Endothelial cell of umbilical vein (primary cell): ENCODE measurements at regions not wholly inside any gene's neighbourhood (a gene's known extent, or its start where the extent isn't known, plus 50 kb on each side); places are given as distances from the start of the nearest gene placed in this dataset.

ENCODE experiments used
- BruUV-seq: library from RNA; stranded (reverse); fragments of 400-500 nt; replicated peaks from 2 replicates; lab custom pipeline; 2021; lab: Mats Ljungman, UMichigan
- CTCF ChIA-PET: fragments of 300-600, 350-600 bp; sonication (Branson Sonifier 250); formaldehyde crosslinking; loops from one replicate; lab custom pipeline; 2021; ENCODE audit warnings: antibody characterized with exemption, inconsistent platforms; lab: Charles Lee
- POLR2A ChIA-PET: fragments of 300-600, 350-600 bp; sonication (Branson Sonifier 250); formaldehyde crosslinking; loops from one replicate; lab custom pipeline; 2021; ENCODE audit warnings: antibody characterized with exemption, inconsistent platforms; lab: Charles Lee
- DNase-seq: peaks from one replicate; pipeline ENCODE4 v3.0.0-alpha.2; 2011; ENCODE audit warnings: low read depth, low spot score
- FAIRE-seq: peaks from 2 replicates; lab custom pipeline; 2011; peaks lifted over from hg19 to GRCh38; lab: Jason Lieb, UNC
- H2AFZ ChIP-seq: 2 replicates; pipeline ENCODE4 v1.6.0; 2012; ENCODE audit warnings: low read depth, low read length, control low read depth, inconsistent platforms
- H3K27ac ChIP-seq: 2 replicates; pipeline ENCODE4 v1.5.1; 2011; ENCODE audit warnings: low read depth, mild to moderate bottlenecking, control low read depth, low read length, moderate library complexity; ENCODE audit not compliant: insufficient read depth
- H3K27me3 ChIP-seq, 2 experiments: 2 replicates each; pipeline versions ENCODE4 v1.6.0 to v1.6.1; 2011; ENCODE audit warnings: low read length in 2 of 2, mixed read lengths in 1 of 2; ENCODE audit not compliant: control insufficient read depth in 2 of 2, insufficient read depth in 2 of 2
- H3K36me3 ChIP-seq, 2 experiments: 2 replicates in 1 of 2; 3 replicates in 1 of 2; pipeline ENCODE4 v1.5.1; 2011; ENCODE audit warnings: low read length in 2 of 2, mild to moderate bottlenecking in 1 of 2, moderate library complexity in 1 of 2; ENCODE audit not compliant: control insufficient read depth in 2 of 2, insufficient read depth in 2 of 2; ENCODE audit errors: extremely low read depth in 1 of 2
- H3K4me1 ChIP-seq: 3 replicates; pipeline ENCODE4 v1.5.1; 2011; ENCODE audit warnings: mild to moderate bottlenecking, low read length; ENCODE audit not compliant: control insufficient read depth, insufficient read depth; ENCODE audit errors: extremely low read depth
- H3K4me2 ChIP-seq: 2 replicates; pipeline ENCODE4 v1.6.1; 2011; ENCODE audit warnings: low read length, control low read depth, mixed read lengths; ENCODE audit not compliant: insufficient read depth
- H3K4me3 ChIP-seq, 3 experiments: fragments of 200-600 bp in 1 of 3; sonication (generic), shearing (Covaris generic) in 1 of 3; replicated peaks in 1 of 3; 2 replicates each; pipeline ENCODE4 v1.5.1; 2011 to 2016; ENCODE audit warnings: control low read depth in 3 of 3, low read length in 3 of 3, mild to moderate bottlenecking in 2 of 3, inconsistent platforms in 1 of 3, low read depth in 1 of 3, moderate library complexity in 1 of 3; ENCODE audit not compliant: insufficient read depth in 1 of 3
- H3K79me2 ChIP-seq: 2 replicates; pipeline ENCODE4 v1.6.0; 2012; ENCODE audit warnings: low read length, inconsistent platforms; ENCODE audit not compliant: control insufficient read depth, insufficient read depth
- H3K9ac ChIP-seq: replicated peaks from 2 replicates; pipeline ENCODE3; 2011; ENCODE audit warnings: low read length, control low read depth; ENCODE audit not compliant: insufficient read depth; ENCODE audit errors: extremely low read depth
- H3K9me1 ChIP-seq: replicated peaks from 3 replicates; pipeline ENCODE4 v1.6.0; 2011; ENCODE audit warnings: mild to moderate bottlenecking, low read length; ENCODE audit not compliant: control insufficient read depth, insufficient read depth; ENCODE audit errors: extremely low read depth
- H3K9me3 ChIP-seq: replicated peaks from 2 replicates; pipeline ENCODE4 v1.5.1; 2012; ENCODE audit warnings: low read length, inconsistent platforms; ENCODE audit not compliant: control insufficient read depth, insufficient read depth
- H4K20me1 ChIP-seq: replicated peaks from 2 replicates; pipeline ENCODE3; 2011; ENCODE audit warnings: mild to moderate bottlenecking, low read length; ENCODE audit not compliant: control insufficient read depth, insufficient read depth; ENCODE audit errors: extremely low read depth
- EZH2 ChIP-seq: IDR thresholded peaks from 2 replicates; pipeline ENCODE4 v1.6.1; 2012; ENCODE audit warnings: borderline replicate concordance, low read depth, mild to moderate bottlenecking, moderate library complexity, low read length, inconsistent platforms; ENCODE audit not compliant: severe bottlenecking
- FOS ChIP-seq: IDR thresholded peaks from 2 replicates; pipeline ENCODE4 v1.6.1; 2011; ENCODE audit warnings: mild to moderate bottlenecking, low read length, moderate library complexity, borderline replicate concordance; ENCODE audit not compliant: insufficient read depth
- GATA2 ChIP-seq: IDR thresholded peaks from 2 replicates; pipeline ENCODE4 v1.7.0; 2011; ENCODE audit warnings: low read depth, mild to moderate bottlenecking, moderate library complexity, mixed read lengths, low read length; ENCODE audit not compliant: insufficient read length, insufficient read depth
- JUN ChIP-seq: IDR thresholded peaks from 2 replicates; pipeline ENCODE4 v1.6.1; 2011; ENCODE audit warnings: borderline replicate concordance, low read depth; ENCODE audit not compliant: insufficient read length, insufficient read depth
- MYC ChIP-seq: IDR thresholded peaks from one replicate; pipeline ENCODE4 v1.6.1; 2011; ENCODE audit warnings: mild to moderate bottlenecking, low read depth, low read length
- POLR2A ChIP-seq: IDR thresholded peaks from 2 replicates; pipeline ENCODE4 v1.6.1; 2012; ENCODE audit warnings: low read depth, mild to moderate bottlenecking, control low read depth, low read length
- POLR2AphosphoS5 ChIP-seq: IDR thresholded peaks from 2 replicates; pipeline ENCODE4 v1.6.1; 2012; ENCODE audit warnings: low read depth, mild to moderate bottlenecking, control low read depth, low read length, moderate library complexity; ENCODE audit not compliant: insufficient read depth
- dilution Hi-C: fragments of 300-500 bp; cut with MboI; formaldehyde crosslinking; loops from one replicate; pipeline ENCODE4 v1.15.0; 2019; ENCODE audit warnings: low sequenced_read_pairs; ENCODE audit not compliant: extremely low pct_ligation_motif_present
- intact Hi-C: fragments of 100-400 bp; cut with micrococcal nuclease; formaldehyde crosslinking; loops from one replicate; pipeline ENCODE4 v1.10.0; 2022
- TF ChIP-seq, protein P1 (sequence below): IDR thresholded peaks from 2 replicates; pipeline ENCODE4 v1.6.1; 2011; ENCODE audit not compliant: insufficient read depth, insufficient read length
- TF ChIP-seq, protein P2 (sequence below), 2 donors: IDR thresholded peaks; 1 replicate in 1 of 2; 2 replicates in 1 of 2; pipeline ENCODE4 v1.5.1; 2011; ENCODE audit warnings: low read length in 2 of 2, mild to moderate bottlenecking in 2 of 2, moderate library complexity in 2 of 2, control low read depth in 1 of 2, inconsistent platforms in 1 of 2, low read depth in 1 of 2; ENCODE audit not compliant: insufficient read depth in 1 of 2; ENCODE audit errors: extremely low read depth in 1 of 2

DNA sequence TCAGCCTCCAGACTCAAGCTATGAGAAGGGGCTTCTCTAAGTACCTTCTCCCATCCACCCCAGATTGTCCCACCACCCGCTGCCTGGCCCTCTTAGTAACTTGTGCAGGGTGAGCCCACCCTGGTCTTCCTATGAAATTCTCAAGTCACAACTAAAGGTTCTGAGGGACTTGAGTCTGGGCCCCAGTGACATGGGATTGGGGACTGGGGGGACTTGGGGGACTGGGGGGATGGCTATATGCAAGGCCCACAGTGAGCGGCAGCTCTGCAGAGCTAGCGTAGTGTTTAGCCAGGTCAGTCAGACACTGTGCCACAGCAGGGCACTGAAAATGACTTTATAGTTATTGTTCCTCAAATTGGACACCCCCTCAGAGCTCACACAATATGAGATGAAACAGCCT lies 622.3 kb upstream of the CADM1 start:
- Histone ChIP-seq H3K4me2 (no peak overlapping the region), H2AFZ (no peak overlapping the region), H3K9me3 (no peaks in the 10 kb centered on the region), H4K20me1 (no peaks in the 10 kb centered on the region), H3K79me2 (no peaks in the 10 kb centered on the region), H3K4me3 (no peak overlapping the region), H3K9me1 (no peaks in the 10 kb centered on the region), H3K27me3 (no peaks in the 10 kb centered on the region), H3K9ac (no peak overlapping the region), H3K36me3 (no peaks in the 10 kb centered on the region), H3K27ac (no peak overlapping the region), H3K4me1 (no peaks in the 10 kb centered on the region)
- TF ChIP-seq, protein P1, sequence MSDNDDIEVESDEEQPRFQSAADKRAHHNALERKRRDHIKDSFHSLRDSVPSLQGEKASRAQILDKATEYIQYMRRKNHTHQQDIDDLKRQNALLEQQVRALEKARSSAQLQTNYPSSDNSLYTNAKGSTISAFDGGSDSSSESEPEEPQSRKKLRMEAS = no peak
- no peak for TF ChIP-seq EZH2
- TF ChIP-seq GATA2 = no peak
- no peak for TF ChIP-seq FOS
- no peak for TF ChIP-seq POLR2AphosphoS5
- TF ChIP-seq, protein P2, sequence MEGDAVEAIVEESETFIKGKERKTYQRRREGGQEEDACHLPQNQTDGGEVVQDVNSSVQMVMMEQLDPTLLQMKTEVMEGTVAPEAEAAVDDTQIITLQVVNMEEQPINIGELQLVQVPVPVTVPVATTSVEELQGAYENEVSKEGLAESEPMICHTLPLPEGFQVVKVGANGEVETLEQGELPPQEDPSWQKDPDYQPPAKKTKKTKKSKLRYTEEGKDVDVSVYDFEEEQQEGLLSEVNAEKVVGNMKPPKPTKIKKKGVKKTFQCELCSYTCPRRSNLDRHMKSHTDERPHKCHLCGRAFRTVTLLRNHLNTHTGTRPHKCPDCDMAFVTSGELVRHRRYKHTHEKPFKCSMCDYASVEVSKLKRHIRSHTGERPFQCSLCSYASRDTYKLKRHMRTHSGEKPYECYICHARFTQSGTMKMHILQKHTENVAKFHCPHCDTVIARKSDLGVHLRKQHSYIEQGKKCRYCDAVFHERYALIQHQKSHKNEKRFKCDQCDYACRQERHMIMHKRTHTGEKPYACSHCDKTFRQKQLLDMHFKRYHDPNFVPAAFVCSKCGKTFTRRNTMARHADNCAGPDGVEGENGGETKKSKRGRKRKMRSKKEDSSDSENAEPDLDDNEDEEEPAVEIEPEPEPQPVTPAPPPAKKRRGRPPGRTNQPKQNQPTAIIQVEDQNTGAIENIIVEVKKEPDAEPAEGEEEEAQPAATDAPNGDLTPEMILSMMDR (IDR thresholded peaks at IDR 0.05; ENCODE audit: extremely low read depth in 1 of 2, insufficient read depth in 1 of 2, low read depth in 1 of 2, low read length in 2 of 2) = no peak
- TF ChIP-seq MYC = no peak
- no peak for TF ChIP-seq JUN
- TF ChIP-seq POLR2A = no peak
- POLR2A ChIA-PET = no interaction called here
- CTCF ChIA-PET = no interaction called here
- dilution Hi-C loops (no loop called here), intact Hi-C loops (no loop called here)
- DNase-seq = no peak
- no peak for FAIRE-seq
- BruUV-seq = no TSS peak
